Immature natural killer cell (primary cell): ENCODE measurements at regions not wholly inside any gene's neighbourhood (a gene's known extent, or its start where the extent isn't known, plus 50 kb on each side); places are given as distances from the start of the nearest gene placed in this dataset.

Experiments
- DNase-seq, 3 donors: peaks; one replicate each; pipeline ENCODE4 v3.0.0; 2022; ENCODE audit warnings: mixed read lengths in 1 of 3
- H3K27ac Mint-ChIP-seq, 6 donors: one replicate each; pipeline ENCODE4 v1.8.0; 2020; ENCODE audit warnings: mixed read lengths in 6 of 6, mild to moderate bottlenecking in 5 of 6, inconsistent platforms in 4 of 6, moderate library complexity in 3 of 6
- H3K27me3 Mint-ChIP-seq, 3 donors: one replicate each; pipeline ENCODE4 v1.8.0; 2020 to 2021; ENCODE audit warnings: low read depth in 3 of 3, mild to moderate bottlenecking in 3 of 3, mixed read lengths in 3 of 3, moderate library complexity in 3 of 3, inconsistent platforms in 1 of 3
- H3K36me3 Mint-ChIP-seq, 3 donors: one replicate each; pipeline ENCODE4 v1.8.0; 2020; ENCODE audit warnings: mixed read lengths in 3 of 3, inconsistent platforms in 2 of 3, mild to moderate bottlenecking in 2 of 3
- H3K4me1 Mint-ChIP-seq, 2 donors: one replicate each; pipeline ENCODE4 v1.8.0; 2020; ENCODE audit warnings: inconsistent platforms in 2 of 2, mild to moderate bottlenecking in 2 of 2, mixed read lengths in 2 of 2, moderate library complexity in 1 of 2
- H3K4me3 Mint-ChIP-seq, 5 donors: one replicate each; pipeline ENCODE4 v1.8.0; 2020; ENCODE audit warnings: mild to moderate bottlenecking in 5 of 5, mixed read lengths in 5 of 5, inconsistent platforms in 3 of 5, moderate library complexity in 3 of 5
- H3K9me3 Mint-ChIP-seq, 6 donors: one replicate each; pipeline ENCODE4 v1.8.0; 2020; ENCODE audit warnings: mild to moderate bottlenecking in 6 of 6, mixed read lengths in 6 of 6, inconsistent platforms in 4 of 6, moderate library complexity in 3 of 6

DNA sequence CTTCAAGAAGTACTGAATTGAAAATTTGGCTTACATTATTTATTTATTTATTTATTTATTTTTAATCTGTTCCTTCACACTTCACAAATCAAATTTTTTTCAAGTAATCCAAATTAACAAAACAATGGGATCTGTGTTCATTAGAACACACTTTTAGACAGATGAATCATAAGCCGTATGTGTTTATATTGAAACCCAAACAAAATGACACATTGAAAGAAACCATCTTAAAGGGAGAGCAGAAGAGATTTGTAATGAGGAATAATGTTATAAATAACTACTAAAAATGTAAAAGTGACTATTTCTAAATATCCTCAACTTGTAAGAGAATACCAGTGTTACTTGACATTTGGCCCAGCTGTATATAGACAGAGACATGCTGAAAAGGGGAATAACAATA lies 991.0 kb upstream of the CHAC2 start:
- Mint-ChIP-seq H3K4me3 (no peak overlapping the region), H3K9me3 (peaks cover 8 to 51% (median 14%) of the 10 kb centered on the region in 6 donors), H3K27ac (no peak overlapping the region), H3K27me3 (peaks cover 0 to 2% (median 0%) of the 10 kb centered on the region in 3 donors), H3K4me1 (no peaks in the 10 kb centered on the region), H3K36me3 (no peaks in the 10 kb centered on the region)
- no peak for DNase-seq

DNA sequence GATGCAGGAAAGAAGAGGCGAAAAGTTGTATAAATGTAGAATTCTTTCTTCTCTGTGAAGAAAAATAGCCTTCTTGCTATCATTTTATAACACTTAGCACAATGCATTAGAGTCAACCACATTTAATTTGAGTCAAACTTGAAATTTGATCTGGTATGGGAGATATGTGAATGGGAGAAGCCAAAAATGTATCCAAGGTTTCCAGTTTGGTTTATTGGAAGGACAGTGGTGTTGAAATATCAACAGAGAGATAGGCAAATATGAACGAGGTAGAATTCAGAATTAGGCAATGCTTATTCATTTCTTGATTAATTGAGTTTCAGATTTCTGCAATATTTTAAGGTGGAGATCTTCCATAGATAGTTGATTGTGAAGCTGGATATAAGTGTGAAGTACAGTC lies 991.9 kb upstream of the CHAC2 start:
- H3K4me3 Mint-ChIP-seq = no peak overlapping the region

DNA sequence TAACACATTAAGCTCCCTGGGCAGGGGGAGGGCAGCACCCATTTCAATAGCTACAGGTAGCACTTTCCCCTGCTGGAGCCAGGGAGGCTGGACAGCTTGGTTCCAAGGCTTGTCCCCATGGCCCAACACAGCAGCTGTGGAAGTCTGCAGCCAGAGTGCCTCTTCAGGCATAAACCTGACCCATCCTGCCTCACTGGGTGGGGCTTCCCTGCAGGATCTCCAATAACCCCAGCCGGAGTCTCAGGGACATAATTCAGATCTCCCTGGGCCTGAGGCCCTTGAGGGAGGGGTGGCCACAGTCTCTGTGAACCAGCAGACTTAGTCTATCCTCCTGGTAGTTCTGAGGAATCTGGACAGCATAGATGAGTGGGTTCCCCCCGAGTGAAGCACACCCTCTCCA lies 1001.9 kb upstream of the CHAC2 start:
- H3K4me3 Mint-ChIP-seq = no peak overlapping the region
- peaks cover 0 to 4% (median 2%) of the 10 kb centered on the region in 3 donors for H3K27me3 Mint-ChIP-seq
- H3K4me1 Mint-ChIP-seq = no peaks in the 10 kb centered on the region
- DNase-seq = no peak
- peaks cover 0 to 3% (median 0%) of the 10 kb centered on the region in 3 donors for H3K36me3 Mint-ChIP-seq
- peaks cover 17 to 60% (median 38%) of the 10 kb centered on the region in 6 donors for H3K9me3 Mint-ChIP-seq
- no peak overlapping the region for H3K27ac Mint-ChIP-seq

More for the DNA sequence above, 991.9 kb upstream of the CHAC2 start:
- H3K4me1 Mint-ChIP-seq = no peaks in the 10 kb centered on the region
- no peak overlapping the region for H3K27ac Mint-ChIP-seq
- peaks cover 0 to 2% (median 0%) of the 10 kb centered on the region in 3 donors for H3K27me3 Mint-ChIP-seq
- H3K9me3 Mint-ChIP-seq = peaks cover 7 to 52% (median 15%) of the 10 kb centered on the region in 6 donors
- DNase-seq = no peak
- H3K36me3 Mint-ChIP-seq = no peaks in the 10 kb centered on the region

DNA sequence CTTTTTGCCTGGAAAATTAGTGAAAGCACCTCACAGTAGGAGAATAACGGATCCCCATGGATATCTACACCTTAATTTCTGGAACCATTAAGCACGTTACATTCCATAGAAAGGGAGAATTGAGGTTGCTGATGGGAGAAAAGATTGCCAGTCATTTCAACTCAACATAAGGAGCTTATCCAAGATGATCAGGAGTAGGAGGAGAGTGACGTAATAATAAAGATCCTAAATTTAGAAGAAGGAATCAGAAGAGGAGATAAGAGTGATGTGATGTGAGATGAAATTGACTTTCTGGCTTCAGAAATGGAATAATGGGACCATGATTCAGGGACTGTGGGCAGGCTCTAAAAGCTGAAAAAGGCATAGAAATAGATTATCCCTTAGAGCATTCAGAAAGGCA lies 1017.8 kb upstream of the CHAC2 start:
- no peaks in the 10 kb centered on the region for H3K36me3 Mint-ChIP-seq
- peaks cover 14 to 59% (median 30%) of the 10 kb centered on the region in 6 donors for H3K9me3 Mint-ChIP-seq
- no peak overlapping the region for H3K27ac Mint-ChIP-seq
- DNase-seq = no peak
- no peak overlapping the region for H3K4me3 Mint-ChIP-seq
- H3K27me3 Mint-ChIP-seq = no peaks in the 10 kb centered on the region
- no peaks in the 10 kb centered on the region for H3K4me1 Mint-ChIP-seq

DNA sequence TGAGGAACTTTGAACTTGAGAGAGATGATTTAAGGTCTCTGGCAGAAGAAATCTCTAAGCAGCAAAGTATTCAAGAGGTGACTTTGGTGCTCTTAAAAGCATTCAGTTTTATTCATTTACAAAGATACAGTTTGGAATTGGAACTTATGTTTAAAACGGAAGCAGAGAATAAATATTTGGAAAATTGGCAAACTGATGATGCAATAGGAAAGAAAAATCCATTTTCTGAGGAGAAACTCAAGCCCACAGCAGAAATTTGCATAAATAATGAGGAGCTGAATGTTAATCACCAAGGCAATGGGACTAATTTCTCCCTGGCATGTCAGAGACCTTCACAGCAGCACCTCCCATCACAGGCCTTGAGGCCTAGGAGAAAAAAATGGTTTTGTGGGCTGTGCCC lies 1022.5 kb upstream of the CHAC2 start:
- H3K27me3 Mint-ChIP-seq = peaks cover 0 to 2% (median 2%) of the 10 kb centered on the region in 3 donors
- no peak overlapping the region for H3K27ac Mint-ChIP-seq
- H3K9me3 Mint-ChIP-seq = peaks cover 14 to 52% (median 26%) of the 10 kb centered on the region in 6 donors
- no peak for DNase-seq
- H3K36me3 Mint-ChIP-seq = no peaks in the 10 kb centered on the region
- H3K4me1 Mint-ChIP-seq = no peaks in the 10 kb centered on the region
- H3K4me3 Mint-ChIP-seq = no peak overlapping the region

DNA sequence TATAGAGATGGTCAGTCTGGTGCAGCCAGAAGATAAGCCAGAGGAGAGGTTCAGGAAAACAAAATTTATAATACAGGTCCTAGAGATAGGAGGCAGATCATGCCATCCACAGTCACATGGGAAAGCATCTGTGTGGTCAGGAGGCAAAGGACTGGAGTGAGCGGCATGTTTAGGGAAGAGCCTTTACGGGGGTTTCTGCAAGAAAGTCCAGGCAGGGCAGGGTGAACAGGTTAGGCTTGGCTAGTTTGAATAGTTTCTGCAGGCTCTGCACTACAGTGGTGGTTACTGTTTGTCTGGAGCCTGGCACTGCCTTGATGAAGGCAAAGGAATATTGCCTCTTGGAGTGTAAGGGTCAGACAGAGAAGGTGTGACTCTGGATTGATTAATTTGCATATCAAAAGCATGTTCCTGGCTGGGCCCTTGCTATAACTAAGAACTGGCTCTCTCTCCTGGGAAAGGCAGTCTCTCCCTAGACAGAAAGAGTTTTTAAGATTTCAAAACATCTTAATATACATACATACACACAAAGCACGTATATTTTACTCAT lies 1034.7 kb upstream of the CHAC2 start:
- H3K4me3 Mint-ChIP-seq = no peak overlapping the region
- peaks cover 0 to 51% (median 21%) of the 10 kb centered on the region in 6 donors for H3K9me3 Mint-ChIP-seq
- no peaks in the 10 kb centered on the region for H3K4me1 Mint-ChIP-seq
- H3K27ac Mint-ChIP-seq = no peak overlapping the region
- DNase-seq = no peak
- H3K36me3 Mint-ChIP-seq = peaks cover 0 to 3% (median 0%) of the 10 kb centered on the region in 3 donors
- no peaks in the 10 kb centered on the region for H3K27me3 Mint-ChIP-seq

DNA sequence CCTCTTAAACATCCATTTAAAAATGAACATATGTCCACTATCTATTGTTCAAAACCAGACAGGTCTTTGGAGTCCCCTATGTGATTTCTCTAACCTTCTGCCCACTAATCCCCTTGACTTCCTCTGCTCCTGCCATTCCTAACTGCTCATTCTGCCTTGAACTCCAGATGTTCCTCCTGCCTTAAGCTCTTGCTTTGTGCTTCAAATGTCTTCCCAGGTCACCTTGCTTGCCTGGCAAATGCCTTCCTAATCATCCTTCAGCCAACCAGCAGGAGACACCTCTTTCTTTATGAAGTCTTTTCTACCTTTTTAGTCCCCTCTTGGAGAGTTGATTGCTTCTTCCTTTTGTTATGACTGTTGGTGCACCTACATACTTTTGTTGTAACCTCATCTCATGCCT lies 1043.0 kb upstream of the CHAC2 start:
- no peaks in the 10 kb centered on the region for H3K27me3 Mint-ChIP-seq
- no peak overlapping the region for H3K27ac Mint-ChIP-seq
- H3K9me3 Mint-ChIP-seq = peaks cover 2 to 66% (median 26%) of the 10 kb centered on the region in 6 donors
- H3K4me1 Mint-ChIP-seq = no peaks in the 10 kb centered on the region
- no peak for DNase-seq
- H3K4me3 Mint-ChIP-seq = no peak overlapping the region
- H3K36me3 Mint-ChIP-seq = no peaks in the 10 kb centered on the region

DNA sequence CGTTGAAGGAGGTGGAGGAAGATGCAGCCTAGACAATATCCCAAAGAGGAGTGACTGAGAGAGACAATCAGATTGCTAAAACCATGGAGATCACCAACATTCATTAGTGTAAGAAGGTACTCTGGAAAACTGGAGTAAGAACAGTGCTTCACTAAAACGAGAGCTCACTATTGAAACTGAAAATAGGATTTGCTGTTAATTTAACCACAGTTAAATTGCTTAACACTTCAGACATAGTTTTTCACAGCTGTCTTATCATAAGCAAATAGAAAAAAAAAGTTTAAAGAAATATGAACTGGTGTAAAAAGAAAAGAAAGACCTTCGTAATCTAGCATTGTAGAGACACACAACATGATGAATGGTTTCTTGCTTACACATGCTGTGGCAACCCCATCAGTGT lies 1049.8 kb upstream of the CHAC2 start:
- Mint-ChIP-seq H3K27ac (no peak overlapping the region), H3K36me3 (no peaks in the 10 kb centered on the region), H3K9me3 (peaks cover 6 to 42% (median 15%) of the 10 kb centered on the region in 6 donors), H3K27me3 (no peaks in the 10 kb centered on the region), H3K4me3 (no peak overlapping the region), H3K4me1 (no peaks in the 10 kb centered on the region)
- DNase-seq = no peak

DNA sequence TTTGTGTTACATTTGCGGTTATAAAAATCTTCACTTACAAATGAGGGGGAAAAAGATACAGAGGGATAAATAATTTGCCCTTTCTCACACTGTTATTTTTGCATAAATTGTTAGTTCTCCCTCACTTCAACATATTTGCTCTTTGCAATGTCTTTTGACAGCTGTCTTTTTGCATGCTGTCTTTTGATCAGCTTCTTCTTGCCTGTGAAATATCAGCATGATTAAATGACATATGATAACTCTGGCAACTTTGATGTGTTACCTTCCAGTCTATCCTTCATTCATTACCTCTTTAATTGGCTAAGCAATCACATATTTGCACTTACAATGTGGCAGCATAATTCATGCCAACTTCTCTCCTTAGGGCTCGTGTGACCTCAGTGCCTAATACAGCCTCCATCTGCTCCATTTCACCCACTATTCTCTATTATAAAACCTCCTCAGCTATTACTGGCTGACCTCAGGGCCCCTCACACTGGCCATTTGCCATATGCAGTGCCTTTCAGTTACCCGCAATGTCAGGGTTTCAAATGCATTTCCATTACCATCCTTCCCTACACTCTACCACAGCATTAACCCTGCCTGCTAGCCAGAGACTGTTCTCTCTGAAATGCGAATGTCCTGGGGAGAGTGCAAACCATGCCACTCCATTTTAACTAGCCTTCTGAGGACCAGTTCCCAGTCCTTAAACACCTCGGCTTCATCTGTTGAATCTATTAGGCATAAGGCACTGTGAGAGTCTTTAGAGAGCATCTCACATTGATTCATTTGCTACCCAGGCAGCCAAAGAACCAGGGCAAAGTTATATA lies 1056.6 kb upstream of the CHAC2 start:
- DNase-seq = no peak
- Mint-ChIP-seq H3K4me1 (no peaks in the 10 kb centered on the region), H3K4me3 (no peak overlapping the region), H3K9me3 (peaks cover 6 to 43% (median 16%) of the 10 kb centered on the region in 6 donors), H3K27me3 (no peaks in the 10 kb centered on the region), H3K36me3 (no peaks in the 10 kb centered on the region), H3K27ac (no peak overlapping the region)

DNA sequence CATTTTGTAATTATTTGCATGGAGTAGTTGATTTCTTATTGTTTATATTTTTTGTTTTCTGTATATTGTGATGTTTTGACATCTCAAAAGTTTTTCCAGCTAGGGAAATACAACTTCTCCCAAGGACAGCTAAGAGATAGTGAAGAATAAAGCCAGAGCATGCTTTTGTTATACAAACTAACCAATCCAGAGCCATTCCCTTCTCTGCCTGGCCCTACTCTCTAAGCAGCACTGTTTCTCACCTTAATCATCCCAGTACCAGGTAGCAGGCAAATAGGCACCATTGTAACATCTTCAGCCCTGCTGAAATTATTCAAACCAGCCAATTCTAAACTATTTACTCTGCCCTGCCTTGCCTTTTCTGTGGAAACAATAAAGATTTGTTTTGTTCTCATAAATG lies 1063.4 kb upstream of the CHAC2 start:
- DNase-seq = no peak
- Mint-ChIP-seq H3K27ac (no peak overlapping the region), H3K36me3 (no peaks in the 10 kb centered on the region), H3K9me3 (peaks cover 0 to 33% (median 10%) of the 10 kb centered on the region in 6 donors), H3K4me3 (no peak overlapping the region), H3K4me1 (no peaks in the 10 kb centered on the region), H3K27me3 (peaks cover 0 to 1% (median 0%) of the 10 kb centered on the region in 3 donors)

DNA sequence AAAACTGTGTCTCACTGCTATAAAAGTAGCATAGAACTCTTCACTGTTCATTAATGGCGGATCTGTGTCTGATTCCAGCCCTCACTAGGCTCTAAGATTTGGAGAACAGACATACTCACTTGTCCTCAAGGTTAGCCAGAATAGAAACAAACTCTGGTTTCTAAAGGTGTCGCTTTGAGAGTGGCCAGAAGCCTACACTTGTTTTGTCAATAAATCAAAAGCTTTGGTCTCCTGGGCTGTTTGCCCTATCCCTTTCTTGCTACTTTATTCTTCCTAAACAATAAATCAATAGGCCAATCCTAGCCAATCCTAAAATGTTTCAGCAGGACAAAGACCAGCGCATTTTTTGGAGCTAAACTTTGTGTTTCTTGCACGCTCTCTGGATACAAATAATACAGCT lies 1064.6 kb upstream of the CHAC2 start:
- Mint-ChIP-seq H3K27me3 (peaks cover 0 to 2% (median 1%) of the 10 kb centered on the region in 3 donors), H3K27ac (no peak overlapping the region), H3K4me1 (no peaks in the 10 kb centered on the region), H3K9me3 (peaks cover 0 to 39% (median 13%) of the 10 kb centered on the region in 6 donors), H3K36me3 (no peaks in the 10 kb centered on the region), H3K4me3 (no peak overlapping the region)
- DNase-seq = no peak

DNA sequence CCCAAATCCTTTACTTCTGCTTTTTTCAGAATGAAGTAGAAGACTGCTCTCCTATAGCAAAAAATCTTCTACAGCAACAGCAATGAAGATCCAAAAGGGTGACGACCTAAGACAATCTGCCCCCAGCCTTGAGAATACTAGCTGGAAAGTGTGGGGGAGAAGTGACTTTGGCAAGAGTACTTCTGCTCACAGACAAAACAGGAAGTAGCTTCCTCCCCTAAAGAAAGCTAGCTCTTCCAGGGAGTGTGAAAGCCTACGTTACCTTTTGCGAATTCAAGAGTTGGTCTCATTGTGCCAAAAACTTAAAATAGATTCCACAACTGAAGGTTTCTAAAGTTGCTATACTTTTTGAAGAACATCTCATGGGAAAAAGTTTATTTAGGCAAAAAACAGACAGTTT lies 1069.2 kb upstream of the CHAC2 start:
- Mint-ChIP-seq H3K36me3 (no peaks in the 10 kb centered on the region), H3K27me3 (peaks cover 0 to 3% (median 0%) of the 10 kb centered on the region in 3 donors), H3K9me3 (peaks cover 0 to 23% (median 7%) of the 10 kb centered on the region in 6 donors), H3K4me3 (no peak overlapping the region), H3K4me1 (no peaks in the 10 kb centered on the region), H3K27ac (no peak overlapping the region)
- no peak for DNase-seq

DNA sequence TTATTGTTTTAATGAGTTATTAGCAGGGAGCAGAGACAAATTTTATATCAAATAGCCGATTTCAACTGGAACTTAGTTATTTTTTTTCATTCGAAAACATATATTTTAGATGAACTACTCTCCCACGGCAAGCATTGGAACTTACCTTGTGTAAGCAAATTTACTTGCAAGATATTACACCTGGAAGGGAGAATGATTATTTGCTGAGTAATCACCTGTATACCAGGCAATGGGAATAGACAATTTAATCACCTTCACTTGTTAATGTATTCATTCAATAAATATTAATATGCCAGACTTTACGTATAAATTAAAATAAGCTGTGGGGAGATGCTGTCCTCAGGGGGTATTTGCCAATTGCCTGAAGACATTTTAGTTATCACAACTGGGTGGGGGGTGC lies 1069.9 kb upstream of the CHAC2 start:
- Mint-ChIP-seq H3K27ac (no peak overlapping the region), H3K4me1 (no peaks in the 10 kb centered on the region), H3K36me3 (no peaks in the 10 kb centered on the region), H3K27me3 (peaks cover 0 to 4% (median 0%) of the 10 kb centered on the region in 3 donors), H3K4me3 (no peak overlapping the region), H3K9me3 (peaks cover 1 to 27% (median 7%) of the 10 kb centered on the region in 6 donors)
- no peak for DNase-seq

DNA sequence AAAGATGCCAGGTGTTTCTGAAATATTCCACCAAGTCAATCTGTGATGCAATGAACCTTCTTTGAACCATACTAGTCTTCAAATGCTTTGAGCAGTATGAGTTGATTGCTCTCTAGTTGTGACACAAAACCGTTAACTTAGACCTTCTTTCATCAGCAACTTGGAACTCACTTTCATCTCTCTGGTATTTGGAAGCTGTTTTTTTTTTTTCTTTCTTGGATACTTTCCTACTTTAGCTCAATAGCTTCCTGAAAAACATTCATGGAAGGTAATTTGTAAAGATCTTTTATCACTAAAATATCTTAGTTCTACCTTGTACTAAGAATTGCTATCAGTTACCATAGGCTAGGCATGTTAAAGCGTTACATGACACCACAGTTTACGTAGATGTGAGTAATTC lies 1071.9 kb upstream of the CHAC2 start:
- no peaks in the 10 kb centered on the region for H3K36me3 Mint-ChIP-seq

More for the DNA sequence above, 1071.9 kb upstream of the CHAC2 start:
- DNase-seq = no peak
- H3K9me3 Mint-ChIP-seq = peaks cover 2 to 41% (median 10%) of the 10 kb centered on the region in 6 donors
- H3K27ac Mint-ChIP-seq = no peak overlapping the region
- H3K27me3 Mint-ChIP-seq = peaks cover 0 to 4% (median 0%) of the 10 kb centered on the region in 3 donors
- H3K4me3 Mint-ChIP-seq = no peak overlapping the region
- H3K4me1 Mint-ChIP-seq = no peaks in the 10 kb centered on the region
